ENCODE measurements at regions not wholly inside any gene's neighbourhood (a gene's known extent, or its start where the extent isn't known, plus 50 kb on each side); places are given as distances from the start of the nearest gene placed in this dataset.

- Mint-ChIP-seq H3K27ac (no peak overlapping the region), H3K27me3 (ENCODE audit: low read depth) (peaks cover 41% of the 10 kb centered on the region), H3K4me1 (no peaks in the 10 kb centered on the region), H3K9me3 (peaks cover 15% of the 10 kb centered on the region), H3K36me3 (ENCODE audit: low read depth) (no peaks in the 10 kb centered on the region), H3K4me3 (no peak overlapping the region)
- no peak for TF ChIP-seq CTCF (IDR thresholded peaks at IDR 0.05; ENCODE audit: unreplicated experiment in 3 of 3)
Observed at GRCh38 chr12:130236446-130236845, 74.2 kb downstream of the FZD10 start.

GRCh38 chr12:130240831-130241590, 78.7 kb downstream of the FZD10 start:
- H3K36me3 Mint-ChIP-seq (ENCODE audit: low read depth) = no peaks in the 10 kb centered on the region
- no peak for TF ChIP-seq CTCF (IDR thresholded peaks at IDR 0.05; ENCODE audit: unreplicated experiment in 3 of 3)
- H3K27me3 Mint-ChIP-seq (ENCODE audit: low read depth) = peaks cover 27% of the 10 kb centered on the region

GRCh38 chr12:130242506-130242905, 80.2 kb downstream of the FZD10 start:
- Mint-ChIP-seq H3K9me3 (no peaks in the 10 kb centered on the region), H3K4me1 (no peaks in the 10 kb centered on the region), H3K36me3 (ENCODE audit: low read depth) (no peaks in the 10 kb centered on the region), H3K27ac (no peak overlapping the region), H3K27me3 (ENCODE audit: low read depth) (peaks cover 23% of the 10 kb centered on the region), H3K4me3 (no peak overlapping the region)
- TF ChIP-seq CTCF (IDR thresholded peaks at IDR 0.05; ENCODE audit: unreplicated experiment in 3 of 3) = no peak

More at GRCh38 chr12:130240831-130241590, 78.7 kb downstream of the FZD10 start:
- H3K4me3 Mint-ChIP-seq = no peak overlapping the region
- no peaks in the 10 kb centered on the region for H3K4me1 Mint-ChIP-seq
- H3K9me3 Mint-ChIP-seq = no peaks in the 10 kb centered on the region
- no peak overlapping the region for H3K27ac Mint-ChIP-seq

- H3K36me3 Mint-ChIP-seq (ENCODE audit: low read depth) = no peaks in the 10 kb centered on the region
- H3K9me3 Mint-ChIP-seq = no peaks in the 10 kb centered on the region
Observed at GRCh38 chr12:130245251-130245650, 83.0 kb downstream of the FZD10 start.

GRCh38 chr12:130246560-130246959, 84.3 kb downstream of the FZD10 start:
- Mint-ChIP-seq H3K4me3 (no peak overlapping the region), H3K9me3 (peaks cover 3% of the 10 kb centered on the region), H3K4me1 (no peaks in the 10 kb centered on the region), H3K27ac (no peak overlapping the region), H3K27me3 (ENCODE audit: low read depth) (peaks cover 32% of the 10 kb centered on the region), H3K36me3 (ENCODE audit: low read depth) (no peaks in the 10 kb centered on the region)
- no peak for TF ChIP-seq CTCF (IDR thresholded peaks at IDR 0.05; ENCODE audit: unreplicated experiment in 3 of 3)

More at GRCh38 chr12:130245251-130245650, 83.0 kb downstream of the FZD10 start:
- peaks cover 29% of the 10 kb centered on the region for H3K27me3 Mint-ChIP-seq (ENCODE audit: low read depth)
- no peaks in the 10 kb centered on the region for H3K4me1 Mint-ChIP-seq
- H3K4me3 Mint-ChIP-seq = no peak overlapping the region
- H3K27ac Mint-ChIP-seq = no peak overlapping the region
- TF ChIP-seq CTCF (IDR thresholded peaks at IDR 0.05; ENCODE audit: unreplicated experiment in 3 of 3) = no peak

Data from nephron (organoid).